Thoracic aorta (tissue), 2 donors: ENCODE measurements at regions not wholly inside any gene's neighbourhood (a gene's known extent, or its start where the extent isn't known, plus 50 kb on each side); places are given as distances from the start of the nearest gene placed in this dataset.
"Not testable (repeated sequence)": the region's sequence is repeated elsewhere in the genome, so short reads cannot be mapped to it uniquely, and the experiment has no call there.

Source experiments
- ATAC-seq: fragments of 150-250 bp; one replicate; pipeline ENCODE4 v1.8.0; 2017; ENCODE audit warnings: low read depth; ENCODE audit not compliant: insufficient number of reproducible peaks, low FRiP score
- DNase-seq: peaks from one replicate; pipeline ENCODE4 v3.0.0-alpha.2; 2020; ENCODE audit warnings: low spot score
- H3K27ac ChIP-seq, 2 donors: fragments of 200-600 bp; sonication (generic); 1 replicate in 1 of 2; 2 replicates in 1 of 2; pipeline ENCODE4 v1.5.1; 2016; ENCODE audit warnings: mild to moderate bottlenecking in 2 of 2, moderate library complexity in 2 of 2
- H3K27me3 ChIP-seq: fragments of 200-600 bp; sonication (generic); replicated peaks from 2 replicates; pipeline ENCODE4 v1.6.0; 2016; ENCODE audit warnings: mild to moderate bottlenecking; ENCODE audit not compliant: insufficient read depth
- H3K36me3 ChIP-seq: fragments of 200-600 bp; sonication (generic); one replicate; pipeline ENCODE4 v1.5.1; 2016
- H3K4me1 ChIP-seq, 2 donors: fragments of 200-600 bp; sonication (generic); 1 replicate in 1 of 2; 2 replicates in 1 of 2; pipeline versions ENCODE4 v1.5.1 to v1.6.0; 2016; ENCODE audit warnings: low read depth in 2 of 2, mild to moderate bottlenecking in 1 of 2; ENCODE audit not compliant: control insufficient read depth in 1 of 2
- H3K4me3 ChIP-seq: fragments of 200-600 bp; sonication (generic); 2 replicates; pipeline ENCODE4 v1.5.1; 2016; ENCODE audit warnings: mild to moderate bottlenecking
- H3K9me3 ChIP-seq: fragments of 200-600 bp; sonication (generic); 2 replicates; pipeline ENCODE4 v1.5.1; 2016
- TF ChIP-seq, protein P1 (sequence below): fragments of 200-600 bp; sonication (generic); IDR thresholded peaks from one replicate; pipeline ENCODE4 v1.5.1; 2019; ENCODE audit warnings: antibody characterized with exemption

DNA sequence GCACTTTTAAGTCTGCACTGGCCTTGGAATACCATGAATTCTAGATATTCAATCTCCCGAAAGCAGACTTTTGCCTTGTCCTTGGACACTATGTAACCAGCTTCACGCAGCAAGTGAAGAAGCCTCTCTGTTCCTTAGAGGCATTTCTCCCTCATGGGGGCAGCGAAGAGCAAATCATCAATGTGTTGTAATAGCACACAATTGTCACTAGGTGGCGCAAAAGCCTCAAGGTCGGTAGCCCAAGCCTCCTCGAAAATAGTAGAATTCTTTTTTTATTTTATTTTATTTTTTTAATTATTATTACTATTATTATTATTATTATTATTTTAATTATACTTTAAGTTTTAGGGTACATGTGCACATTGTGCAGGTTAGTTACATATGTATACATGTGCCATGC lies 100.8 kb downstream of the ALG10 start:
- not testable (repeated sequence) for ATAC-seq, H3K36me3 ChIP-seq, H3K4me1 ChIP-seq, DNase-seq, H3K27me3 ChIP-seq, H3K9me3 ChIP-seq, H3K27ac ChIP-seq, H3K4me3 ChIP-seq
- TF ChIP-seq, protein P1, sequence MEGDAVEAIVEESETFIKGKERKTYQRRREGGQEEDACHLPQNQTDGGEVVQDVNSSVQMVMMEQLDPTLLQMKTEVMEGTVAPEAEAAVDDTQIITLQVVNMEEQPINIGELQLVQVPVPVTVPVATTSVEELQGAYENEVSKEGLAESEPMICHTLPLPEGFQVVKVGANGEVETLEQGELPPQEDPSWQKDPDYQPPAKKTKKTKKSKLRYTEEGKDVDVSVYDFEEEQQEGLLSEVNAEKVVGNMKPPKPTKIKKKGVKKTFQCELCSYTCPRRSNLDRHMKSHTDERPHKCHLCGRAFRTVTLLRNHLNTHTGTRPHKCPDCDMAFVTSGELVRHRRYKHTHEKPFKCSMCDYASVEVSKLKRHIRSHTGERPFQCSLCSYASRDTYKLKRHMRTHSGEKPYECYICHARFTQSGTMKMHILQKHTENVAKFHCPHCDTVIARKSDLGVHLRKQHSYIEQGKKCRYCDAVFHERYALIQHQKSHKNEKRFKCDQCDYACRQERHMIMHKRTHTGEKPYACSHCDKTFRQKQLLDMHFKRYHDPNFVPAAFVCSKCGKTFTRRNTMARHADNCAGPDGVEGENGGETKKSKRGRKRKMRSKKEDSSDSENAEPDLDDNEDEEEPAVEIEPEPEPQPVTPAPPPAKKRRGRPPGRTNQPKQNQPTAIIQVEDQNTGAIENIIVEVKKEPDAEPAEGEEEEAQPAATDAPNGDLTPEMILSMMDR, result peak; percentile 67

DNA sequence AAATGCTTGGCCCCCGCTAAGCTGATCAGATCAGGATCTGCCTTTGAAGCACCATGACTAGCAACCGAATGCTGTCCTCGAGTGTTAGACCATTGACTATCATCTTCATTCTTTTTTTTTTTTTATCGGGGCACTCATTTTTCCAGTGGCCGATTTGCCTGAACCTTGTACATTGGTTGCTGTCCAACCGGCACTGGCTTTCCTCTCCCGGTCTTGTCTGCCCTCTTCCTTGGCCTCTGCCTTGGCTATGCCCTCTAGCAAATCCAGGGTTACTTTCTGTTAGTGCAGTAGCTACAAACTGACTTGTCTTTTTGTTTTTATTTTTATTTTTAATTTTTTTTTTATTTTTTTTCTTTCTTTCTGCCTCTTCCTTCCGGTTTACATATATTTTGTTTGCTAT lies 102.3 kb downstream of the ALG10 start:
- DNase-seq (no peak), ATAC-seq (no peak)
- no peaks in the 10 kb centered on the region for H3K36me3 ChIP-seq
- no peak overlapping the region for H3K4me3 ChIP-seq
- no peaks in the 10 kb centered on the region for H3K27me3 ChIP-seq
- no peak overlapping the region for H3K27ac ChIP-seq
- TF ChIP-seq, protein P1, result no peak
- H3K9me3 ChIP-seq, result no peaks in the 10 kb centered on the region
- no peaks in the 10 kb centered on the region for H3K4me1 ChIP-seq

DNA sequence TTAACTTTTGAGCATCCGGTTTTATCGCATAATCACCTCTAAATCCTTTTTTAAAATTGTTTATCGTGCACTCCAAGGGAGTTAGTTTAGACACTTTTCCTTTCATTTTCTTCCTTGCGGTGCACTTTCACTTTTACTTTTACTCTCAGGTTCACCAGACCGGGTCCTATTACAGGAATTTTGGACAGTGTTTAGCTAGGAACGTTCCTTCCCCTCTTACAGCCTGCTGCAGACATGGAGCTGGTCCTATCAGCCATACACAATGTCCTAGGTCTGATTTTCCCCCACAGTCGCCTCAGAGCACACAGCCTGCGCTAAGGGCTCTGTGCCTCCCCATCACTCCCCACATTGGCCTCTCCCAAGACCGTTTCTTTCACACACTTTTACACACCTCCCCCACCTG lies 103.9 kb downstream of the ALG10 start:
- H3K27me3 ChIP-seq, result no peaks in the 10 kb centered on the region
- peak overlapping the region; percentile 41 for H3K4me3 ChIP-seq
- TF ChIP-seq, protein P1, result no peak
- no peak overlapping the region for H3K27ac ChIP-seq
- no peaks in the 10 kb centered on the region for H3K9me3 ChIP-seq
- no peak for ATAC-seq
- no peaks in the 10 kb centered on the region for H3K4me1 ChIP-seq
- no peak for DNase-seq
- no peaks in the 10 kb centered on the region for H3K36me3 ChIP-seq

DNA sequence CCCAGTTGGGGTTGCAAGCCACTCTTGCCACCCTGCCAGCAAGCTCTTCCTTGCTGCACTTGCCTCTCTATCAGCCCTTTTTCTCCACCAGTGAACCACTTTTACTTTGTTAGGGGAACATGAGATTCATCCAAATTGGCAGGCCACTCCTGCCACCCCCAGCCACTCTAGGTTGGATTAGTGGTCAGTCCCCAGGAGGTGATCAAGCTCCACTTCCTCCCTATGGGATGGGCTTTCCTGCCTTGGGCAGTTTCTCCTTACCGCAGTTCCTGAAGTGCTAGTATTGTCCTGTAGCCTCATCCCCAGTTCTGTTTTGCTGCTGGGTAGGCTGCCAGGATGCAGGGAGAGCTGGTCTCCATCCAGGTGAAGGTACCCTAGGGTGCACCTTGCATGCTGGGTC lies 104.5 kb downstream of the ALG10 start:
- H3K4me3 ChIP-seq, result no peak overlapping the region
- no peaks in the 10 kb centered on the region for H3K27me3 ChIP-seq
- no peak for DNase-seq
- no peaks in the 10 kb centered on the region for H3K9me3 ChIP-seq
- no peak overlapping the region for H3K27ac ChIP-seq
- H3K36me3 ChIP-seq, result no peaks in the 10 kb centered on the region
- TF ChIP-seq, protein P1, result no peak
- no peak for ATAC-seq
- no peaks in the 10 kb centered on the region for H3K4me1 ChIP-seq

DNA sequence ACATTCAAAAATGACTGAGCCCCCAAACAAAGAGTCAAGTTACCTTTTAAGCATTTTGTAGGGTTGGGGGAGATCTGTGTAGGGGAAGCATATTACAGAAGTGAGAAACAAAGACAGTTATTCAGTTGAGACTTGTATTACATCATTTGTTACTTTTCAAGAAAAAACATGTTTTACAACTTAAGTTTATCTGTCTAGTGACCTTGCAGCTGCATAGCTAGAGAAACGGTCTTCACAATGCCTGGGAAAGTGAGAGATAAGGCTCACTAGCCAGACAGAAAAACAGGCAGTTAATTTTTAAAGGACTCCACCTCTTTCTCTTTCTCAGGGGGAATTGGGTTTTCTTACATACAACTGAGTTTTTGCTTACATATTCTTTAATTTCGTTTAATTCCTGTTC lies 105.1 kb downstream of the ALG10 start:
- DNase-seq, H3K27me3 ChIP-seq, H3K27ac ChIP-seq, ATAC-seq, H3K9me3 ChIP-seq, H3K4me1 ChIP-seq, H3K36me3 ChIP-seq, H3K4me3 ChIP-seq: not testable (repeated sequence)

DNA sequence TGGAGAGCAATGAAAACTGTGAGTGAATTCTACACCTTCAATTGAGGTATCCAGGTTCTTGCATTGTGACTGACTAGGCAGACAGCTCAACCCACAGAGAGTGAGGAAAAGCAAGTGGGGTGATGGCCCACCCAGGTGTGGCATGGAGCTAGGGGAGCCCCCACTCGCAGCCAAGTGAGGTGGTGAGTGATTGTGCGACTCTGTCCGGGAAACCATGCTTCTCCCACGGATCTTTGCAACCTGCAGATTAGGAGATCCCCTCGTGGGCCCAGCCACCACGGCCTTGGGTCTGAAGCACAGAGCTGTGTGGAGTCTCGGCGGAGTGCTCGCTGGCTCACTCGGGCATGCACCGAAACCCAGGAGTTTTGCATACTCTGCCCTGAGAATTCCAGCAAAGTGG lies 120.1 kb downstream of the ALG10 start:
- no peak overlapping the region for H3K27ac ChIP-seq
- H3K27me3 ChIP-seq, result no peaks in the 10 kb centered on the region
- DNase-seq (no peak), ATAC-seq (no peak)
- H3K4me3 ChIP-seq, result no peak overlapping the region
- no peaks in the 10 kb centered on the region for H3K36me3 ChIP-seq
- no peaks in the 10 kb centered on the region for H3K9me3 ChIP-seq
- TF ChIP-seq, protein P1, result no peak
- no peaks in the 10 kb centered on the region for H3K4me1 ChIP-seq
